GM13977 (cell line): ENCODE measurements at regions not wholly inside any gene's neighbourhood (a gene's known extent, or its start where the extent isn't known, plus 50 kb on each side); places are given as distances from the start of the nearest gene placed in this dataset.

Experiments
- DNase-seq: peaks from one replicate; pipeline ENCODE4 v3.0.0; 2012; ENCODE audit warnings: low spot score
- in situ Hi-C: fragments of 300-500 bp; cut with MboI; formaldehyde crosslinking; loops from one replicate; pipeline ENCODE4 v1.12.0; 2022; ENCODE audit warnings: low sequenced_read_pairs, low pct_unique_long_range_greater_than_20kb, mixed read lengths, inconsistent platforms; ENCODE audit not compliant: unreplicated experiment
- TF ChIP-seq, protein P1 (sequence below): IDR thresholded peaks from 2 replicates; pipeline ENCODE4 v1.5.1; 2012; ENCODE audit warnings: mild to moderate bottlenecking, control low read depth; ENCODE audit not compliant: insufficient read depth; ENCODE audit errors: extremely low read depth, missing control alignments

DNA sequence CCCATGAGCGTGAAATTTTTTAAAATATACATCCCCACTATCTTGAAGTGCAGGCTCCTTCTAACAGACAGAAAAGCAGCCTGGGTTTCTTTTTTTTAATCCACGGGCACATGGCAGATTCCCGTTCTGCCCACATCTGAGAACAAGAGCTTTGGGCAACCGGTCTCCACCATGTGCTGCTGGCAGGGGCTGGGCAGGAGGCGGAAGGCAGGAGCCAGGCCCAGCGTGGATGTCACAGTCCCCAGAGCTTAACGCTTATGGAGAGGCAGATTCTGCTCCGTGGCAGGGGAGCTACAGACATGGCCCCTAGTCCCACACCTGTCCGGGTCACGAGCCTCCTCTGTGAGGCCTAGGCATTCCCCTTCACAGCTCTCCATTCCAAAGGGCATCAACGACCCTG, 503.0 kb upstream of the MYT1L start:
- TF ChIP-seq, protein P1, sequence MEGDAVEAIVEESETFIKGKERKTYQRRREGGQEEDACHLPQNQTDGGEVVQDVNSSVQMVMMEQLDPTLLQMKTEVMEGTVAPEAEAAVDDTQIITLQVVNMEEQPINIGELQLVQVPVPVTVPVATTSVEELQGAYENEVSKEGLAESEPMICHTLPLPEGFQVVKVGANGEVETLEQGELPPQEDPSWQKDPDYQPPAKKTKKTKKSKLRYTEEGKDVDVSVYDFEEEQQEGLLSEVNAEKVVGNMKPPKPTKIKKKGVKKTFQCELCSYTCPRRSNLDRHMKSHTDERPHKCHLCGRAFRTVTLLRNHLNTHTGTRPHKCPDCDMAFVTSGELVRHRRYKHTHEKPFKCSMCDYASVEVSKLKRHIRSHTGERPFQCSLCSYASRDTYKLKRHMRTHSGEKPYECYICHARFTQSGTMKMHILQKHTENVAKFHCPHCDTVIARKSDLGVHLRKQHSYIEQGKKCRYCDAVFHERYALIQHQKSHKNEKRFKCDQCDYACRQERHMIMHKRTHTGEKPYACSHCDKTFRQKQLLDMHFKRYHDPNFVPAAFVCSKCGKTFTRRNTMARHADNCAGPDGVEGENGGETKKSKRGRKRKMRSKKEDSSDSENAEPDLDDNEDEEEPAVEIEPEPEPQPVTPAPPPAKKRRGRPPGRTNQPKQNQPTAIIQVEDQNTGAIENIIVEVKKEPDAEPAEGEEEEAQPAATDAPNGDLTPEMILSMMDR, result no peak

GRCh38 chr2:2832657-2833056, 501.6 kb upstream of the MYT1L start:
- in situ Hi-C loops, result no loop called here
- TF ChIP-seq, protein P1, result no peak
- no peak for DNase-seq

More for the DNA sequence above, 503.0 kb upstream of the MYT1L start:
- in situ Hi-C loops, result no loop called here
- DNase-seq, result no peak

- no peak for DNase-seq
- TF ChIP-seq, protein P1, result no peak
- in situ Hi-C loops, result no loop called here
These were observed 500.6 kb upstream of the MYT1L start for GRCh38 chr2:2831633-2832032.

GRCh38 chr2:2830576-2830975, 499.5 kb upstream of the MYT1L start:
- no peak for DNase-seq
- in situ Hi-C loops, result no loop called here
- TF ChIP-seq, protein P1, result no peak

DNA sequence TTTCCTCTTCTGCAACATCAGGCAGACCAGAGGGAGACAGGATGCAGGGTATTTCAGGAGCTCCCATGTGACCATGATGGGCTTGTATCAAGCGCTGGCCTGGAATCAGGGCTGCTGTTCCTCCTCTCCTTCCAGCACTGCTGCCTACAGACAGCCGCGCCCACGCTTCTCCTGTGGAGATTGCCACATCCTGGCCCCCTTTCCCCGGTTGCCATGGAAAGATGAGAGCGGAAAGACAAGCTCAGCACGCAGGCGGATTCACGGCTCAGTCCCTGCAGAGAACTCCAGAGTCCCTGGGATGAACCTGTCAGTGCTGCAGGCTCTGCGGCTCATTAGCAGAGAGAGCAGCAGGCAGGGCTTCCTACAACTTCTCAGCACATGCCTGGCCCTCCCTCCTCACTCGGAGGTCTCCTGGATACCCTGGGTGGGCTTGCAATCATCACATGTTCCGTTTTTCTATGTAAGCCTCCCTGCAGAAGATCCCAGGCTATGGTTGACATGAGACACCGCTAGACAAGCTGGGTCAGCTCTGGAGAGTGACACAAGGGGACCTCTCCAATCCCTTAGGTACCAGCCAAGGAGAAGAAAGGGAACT, 497.8 kb upstream of the MYT1L start:
- in situ Hi-C loops, result no loop called here
- TF ChIP-seq, protein P1, result no peak
- DNase-seq, result no peak

- in situ Hi-C loops, result no loop called here
- TF ChIP-seq, protein P1, result no peak
- DNase-seq, result no peak
These were observed 496.7 kb upstream of the MYT1L start for GRCh38 chr2:2827761-2828221.
